Keratinocyte (primary cell): ENCODE measurements at regions not wholly inside any gene's neighbourhood (a gene's known extent, or its start where the extent isn't known, plus 50 kb on each side); places are given as distances from the start of the nearest gene placed in this dataset.

Experiments used
- DNase-seq: peaks from one replicate; pipeline ENCODE4 v3.0.0-alpha.2; 2011; ENCODE audit warnings: low read depth, missing footprints, low spot score
- FAIRE-seq: peaks from 2 replicates; lab custom pipeline; 2011; peaks lifted over from hg19 to GRCh38; lab: Jason Lieb, UNC
- H2AFZ ChIP-seq: 2 replicates; pipeline ENCODE4 v1.6.0; 2012; ENCODE audit warnings: low read length, control low read depth, inconsistent platforms; ENCODE audit not compliant: control insufficient read depth
- H3K27ac ChIP-seq: 2 replicates; pipeline ENCODE4 v1.5.1; 2011; ENCODE audit warnings: low read length; ENCODE audit not compliant: control insufficient read depth, insufficient read depth
- H3K27me3 ChIP-seq: 3 replicates; pipeline ENCODE4 v1.6.0; 2011; ENCODE audit warnings: low read length; ENCODE audit not compliant: control insufficient read depth, insufficient read depth; ENCODE audit errors: extremely low read depth
- H3K36me3 ChIP-seq, 2 experiments: 2 replicates in 1 of 2; 3 replicates in 1 of 2; pipeline ENCODE4 v1.5.1; 2011; ENCODE audit warnings: low read length in 2 of 2, mild to moderate bottlenecking in 1 of 2; ENCODE audit not compliant: control insufficient read depth in 2 of 2, insufficient read depth in 2 of 2; ENCODE audit errors: extremely low read depth in 1 of 2
- H3K4me1 ChIP-seq: 3 replicates; pipeline ENCODE4 v1.5.1; 2011; ENCODE audit warnings: low read length; ENCODE audit not compliant: control insufficient read depth, insufficient read depth; ENCODE audit errors: extremely low read depth
- H3K4me2 ChIP-seq: 3 replicates; pipeline ENCODE4 v1.6.0; 2011; ENCODE audit warnings: low read depth, low read length; ENCODE audit not compliant: control insufficient read depth, insufficient read depth; ENCODE audit errors: extremely low read depth
- H3K4me3 ChIP-seq, 3 experiments: fragments of 200-600 bp in 1 of 3; sonication (generic) in 1 of 3; 2 replicates in 2 of 3; 3 replicates in 1 of 3; pipeline ENCODE4 v1.5.1; 2011 to 2016; ENCODE audit warnings: low read length in 3 of 3, mild to moderate bottlenecking in 3 of 3, control low read depth in 2 of 3, inconsistent platforms in 1 of 3, low read depth in 1 of 3, mixed read lengths in 1 of 3, mixed run types in 1 of 3, moderate library complexity in 1 of 3; ENCODE audit not compliant: control insufficient read depth in 2 of 3, insufficient read depth in 2 of 3; ENCODE audit errors: extremely low read depth in 1 of 3
- H3K79me2 ChIP-seq: 2 replicates; pipeline ENCODE4 v1.6.0; 2012; ENCODE audit warnings: low read length; ENCODE audit not compliant: control insufficient read depth, insufficient read depth
- H3K9ac ChIP-seq: 3 replicates; pipeline ENCODE4 v1.6.0; 2011; ENCODE audit warnings: low read length; ENCODE audit not compliant: control insufficient read depth, insufficient read depth; ENCODE audit errors: extremely low read depth
- H3K9me1 ChIP-seq: 3 replicates; pipeline ENCODE4 v1.6.0; 2011; ENCODE audit warnings: low read length; ENCODE audit not compliant: control insufficient read depth, insufficient read depth; ENCODE audit errors: extremely low read depth
- H3K9me3 ChIP-seq: 2 replicates; pipeline ENCODE4 v1.5.1; 2012; ENCODE audit warnings: low read depth, low read length; ENCODE audit not compliant: control insufficient read depth
- H4K20me1 ChIP-seq: 3 replicates; pipeline ENCODE4 v1.6.0; 2011; ENCODE audit warnings: low read length; ENCODE audit not compliant: control insufficient read depth, insufficient read depth; ENCODE audit errors: extremely low read depth
- EZH2 ChIP-seq: IDR thresholded peaks from one replicate; pipeline ENCODE4 v1.6.1; 2012; ENCODE audit warnings: inconsistent platforms, mild to moderate bottlenecking, low read length, moderate library complexity
- dilution Hi-C: fragments of 300-500 bp; cut with MboI; formaldehyde crosslinking; loops from one replicate; pipeline ENCODE4 v1.7.0; 2020; ENCODE audit warnings: low sequenced_read_pairs; ENCODE audit not compliant: extremely low pct_ligation_motif_present
- TF ChIP-seq, protein P1 (sequence below), 3 experiments: IDR thresholded peaks in 1 of 3; conservative IDR thresholded peaks in 1 of 3; optimal IDR thresholded peaks in 1 of 3; 2 replicates in 2 of 3; 3 replicates in 1 of 3; pipeline versions ENCODE3 to v1.5.1; 2011; ENCODE audit warnings: low read length in 3 of 3, mild to moderate bottlenecking in 3 of 3, moderate library complexity in 2 of 3, control low read depth in 1 of 3, inconsistent platforms in 1 of 3; ENCODE audit not compliant: insufficient read depth in 2 of 3; ENCODE audit errors: extremely low read depth in 1 of 3

- FAIRE-seq = no peak
Observed at GRCh38 chr11:13105237-13105844, 96.2 kb downstream of the RASSF10 start.

GRCh38 chr11:13107544-13108044 lies 98.5 kb downstream of the RASSF10 start:
- dilution Hi-C loops = no loop called here
- Histone ChIP-seq H3K4me3 (no peak overlapping the region), H3K36me3 (no peaks in the 10 kb centered on the region), H3K27me3 (no peaks in the 10 kb centered on the region), H3K79me2 (no peaks in the 10 kb centered on the region), H2AFZ (no peak overlapping the region), H3K4me2 (no peak overlapping the region), H3K9me1 (no peaks in the 10 kb centered on the region), H3K9ac (no peak overlapping the region), H4K20me1 (no peaks in the 10 kb centered on the region), H3K4me1 (peaks cover 31% of the 10 kb centered on the region), H3K9me3 (peaks cover 3% of the 10 kb centered on the region), H3K27ac (no peak overlapping the region)
- no peak for TF ChIP-seq EZH2
- TF ChIP-seq, protein P1, sequence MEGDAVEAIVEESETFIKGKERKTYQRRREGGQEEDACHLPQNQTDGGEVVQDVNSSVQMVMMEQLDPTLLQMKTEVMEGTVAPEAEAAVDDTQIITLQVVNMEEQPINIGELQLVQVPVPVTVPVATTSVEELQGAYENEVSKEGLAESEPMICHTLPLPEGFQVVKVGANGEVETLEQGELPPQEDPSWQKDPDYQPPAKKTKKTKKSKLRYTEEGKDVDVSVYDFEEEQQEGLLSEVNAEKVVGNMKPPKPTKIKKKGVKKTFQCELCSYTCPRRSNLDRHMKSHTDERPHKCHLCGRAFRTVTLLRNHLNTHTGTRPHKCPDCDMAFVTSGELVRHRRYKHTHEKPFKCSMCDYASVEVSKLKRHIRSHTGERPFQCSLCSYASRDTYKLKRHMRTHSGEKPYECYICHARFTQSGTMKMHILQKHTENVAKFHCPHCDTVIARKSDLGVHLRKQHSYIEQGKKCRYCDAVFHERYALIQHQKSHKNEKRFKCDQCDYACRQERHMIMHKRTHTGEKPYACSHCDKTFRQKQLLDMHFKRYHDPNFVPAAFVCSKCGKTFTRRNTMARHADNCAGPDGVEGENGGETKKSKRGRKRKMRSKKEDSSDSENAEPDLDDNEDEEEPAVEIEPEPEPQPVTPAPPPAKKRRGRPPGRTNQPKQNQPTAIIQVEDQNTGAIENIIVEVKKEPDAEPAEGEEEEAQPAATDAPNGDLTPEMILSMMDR (optimal IDR thresholded peaks at IDR 0.05 in 1 of 3, IDR thresholded peaks at IDR 0.05 in 1 of 3, conservative IDR thresholded peaks at IDR 0.05 in 1 of 3; ENCODE audit: extremely low read depth in 1 of 3, insufficient read depth in 2 of 3, low read length in 3 of 3) = no peak
- no peak for FAIRE-seq
- no peak for DNase-seq

More at GRCh38 chr11:13105237-13105844, 96.2 kb downstream of the RASSF10 start:
- TF ChIP-seq, protein P1 (optimal IDR thresholded peaks at IDR 0.05 in 1 of 3, IDR thresholded peaks at IDR 0.05 in 1 of 3, conservative IDR thresholded peaks at IDR 0.05 in 1 of 3; ENCODE audit: extremely low read depth in 1 of 3, insufficient read depth in 2 of 3, low read length in 3 of 3) = no peak
- no peak overlapping the region for H3K9ac ChIP-seq
- H4K20me1 ChIP-seq = no peaks in the 10 kb centered on the region
- DNase-seq = no peak
- dilution Hi-C loops = no loop called here
- no peaks in the 10 kb centered on the region for H3K27me3 ChIP-seq
- H3K4me3 ChIP-seq = no peak overlapping the region
- no peaks in the 10 kb centered on the region for H3K36me3 ChIP-seq
- H3K4me2 ChIP-seq = no peak overlapping the region
- no peak overlapping the region for H3K27ac ChIP-seq
- H2AFZ ChIP-seq = no peak overlapping the region
- peaks cover 3% of the 10 kb centered on the region for H3K9me3 ChIP-seq
- H3K79me2 ChIP-seq = no peaks in the 10 kb centered on the region
- H3K9me1 ChIP-seq = no peaks in the 10 kb centered on the region
- peaks cover 20% of the 10 kb centered on the region for H3K4me1 ChIP-seq
